ENCODE measurements at regions not wholly inside any gene's neighbourhood (a gene's known extent, or its start where the extent isn't known, plus 50 kb on each side); places are given as distances from the start of the nearest gene placed in this dataset.

DNA sequence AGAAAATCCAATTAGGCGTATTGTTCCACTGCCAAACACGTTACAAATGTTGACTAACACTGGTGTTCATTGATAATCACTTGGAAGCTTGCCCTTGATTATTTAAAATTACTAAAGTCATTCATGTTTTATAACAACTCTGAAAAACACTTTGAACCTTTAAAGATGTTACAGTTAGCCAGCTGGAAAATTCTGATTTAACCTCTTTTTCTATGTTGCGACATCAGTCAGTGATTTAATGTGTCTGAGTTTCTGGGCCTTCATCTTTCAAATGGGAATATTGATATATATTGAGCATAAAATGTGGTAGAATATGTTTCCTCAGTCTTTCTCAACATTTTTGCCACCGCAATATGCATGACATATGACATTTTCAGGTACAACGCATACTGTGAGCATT, 274.1 kb upstream of the TENM3 start:
- no peak for DNase-seq

DNA sequence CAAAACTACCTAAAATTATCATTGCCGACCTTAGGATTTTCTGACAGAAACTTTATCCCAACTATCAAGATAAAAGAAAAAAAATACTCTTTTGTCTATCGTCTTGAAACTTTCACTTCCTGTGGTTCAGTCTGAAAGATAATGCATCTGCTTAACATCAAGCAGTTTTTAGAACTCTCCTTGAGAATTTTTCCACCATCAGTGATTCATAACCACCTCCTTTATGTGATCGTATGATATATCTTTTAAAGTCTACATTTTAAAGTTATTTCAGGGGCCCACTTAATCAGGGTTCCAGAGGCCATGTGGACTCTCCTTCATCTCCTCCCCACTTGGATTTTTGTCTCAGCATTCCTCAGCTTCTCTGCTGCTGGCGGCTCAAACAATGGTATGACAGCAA, 272.8 kb upstream of the TENM3 start:
- DNase-seq: no peak

DNA sequence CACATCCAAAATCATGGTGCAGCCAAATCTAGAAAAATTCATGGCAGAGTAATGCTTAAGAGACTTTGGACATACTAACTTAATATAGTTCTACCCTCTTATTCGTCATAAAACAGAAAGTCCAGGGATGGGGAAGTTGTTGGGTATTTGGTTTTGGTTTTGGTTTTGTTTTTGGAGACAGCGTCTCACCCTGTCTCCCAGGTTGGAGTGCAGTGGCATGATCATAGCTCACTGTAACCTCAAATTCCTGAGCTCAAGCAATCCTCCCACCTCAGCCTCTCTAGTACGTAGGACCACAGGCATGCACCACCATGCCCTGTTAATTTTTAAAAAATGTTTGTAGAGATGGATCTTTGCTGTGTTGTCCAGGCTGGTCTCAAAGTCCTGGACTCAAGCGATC, 271.8 kb upstream of the TENM3 start:
- DNase-seq: no peak

DNA sequence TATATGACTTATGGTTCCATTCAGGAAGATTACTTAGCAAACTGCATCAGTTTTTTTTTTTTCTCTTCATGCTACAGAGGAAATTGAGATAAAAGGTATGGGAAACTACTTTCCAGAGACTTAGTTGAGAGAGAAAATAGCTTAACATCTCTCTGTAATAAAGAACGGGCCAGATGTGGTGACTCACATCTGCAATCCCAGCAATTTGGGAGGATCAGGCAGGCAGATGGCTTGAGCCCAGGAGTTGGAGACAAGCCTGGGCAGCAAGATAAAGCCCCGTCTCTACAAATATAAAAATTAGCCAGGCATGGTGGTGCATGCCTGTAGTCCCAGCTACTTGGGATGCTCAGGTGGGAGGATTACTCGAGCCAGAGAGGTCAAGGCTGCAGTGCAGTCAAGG, 271.2 kb upstream of the TENM3 start:
- no peak for DNase-seq

DNA sequence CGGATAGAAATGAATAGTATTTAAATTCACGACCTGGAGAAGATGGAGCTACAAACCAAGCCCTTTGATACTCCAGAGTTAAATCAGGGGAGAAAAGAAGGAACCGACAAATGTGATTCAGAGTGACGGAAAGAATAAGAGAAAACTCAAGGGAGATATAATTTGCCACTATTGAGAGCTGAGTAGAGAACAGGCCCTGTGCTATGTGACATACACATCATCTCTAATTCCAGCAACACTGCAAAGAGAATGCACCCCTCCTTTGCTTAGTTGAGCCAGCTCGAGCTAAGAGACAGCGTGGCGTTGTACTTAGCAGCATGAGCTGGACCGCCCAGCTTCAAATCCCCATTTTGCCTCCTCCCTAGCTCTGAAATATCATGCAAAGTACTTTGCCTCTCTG, 266.4 kb upstream of the TENM3 start:
- no peak for DNase-seq

DNA sequence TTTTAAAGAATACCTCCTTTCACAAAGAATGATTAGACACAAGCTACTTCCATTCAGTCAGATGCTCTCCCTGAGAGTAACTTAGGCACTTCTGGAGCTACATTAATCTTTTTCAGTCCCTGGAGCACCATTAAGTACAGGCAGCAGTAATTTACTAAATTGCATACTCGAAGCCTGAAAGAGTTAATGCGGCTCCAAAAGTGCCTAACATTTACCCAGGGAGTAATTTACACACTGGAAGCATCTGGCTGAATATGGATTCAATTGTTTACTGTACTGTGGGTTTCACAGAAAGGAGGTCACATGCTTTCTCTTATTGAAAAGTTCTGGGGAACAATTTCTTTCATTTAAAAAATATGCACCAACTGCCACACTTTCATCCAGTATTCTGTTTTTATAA, 260.8 kb upstream of the TENM3 start:
- no peak for DNase-seq

DNA sequence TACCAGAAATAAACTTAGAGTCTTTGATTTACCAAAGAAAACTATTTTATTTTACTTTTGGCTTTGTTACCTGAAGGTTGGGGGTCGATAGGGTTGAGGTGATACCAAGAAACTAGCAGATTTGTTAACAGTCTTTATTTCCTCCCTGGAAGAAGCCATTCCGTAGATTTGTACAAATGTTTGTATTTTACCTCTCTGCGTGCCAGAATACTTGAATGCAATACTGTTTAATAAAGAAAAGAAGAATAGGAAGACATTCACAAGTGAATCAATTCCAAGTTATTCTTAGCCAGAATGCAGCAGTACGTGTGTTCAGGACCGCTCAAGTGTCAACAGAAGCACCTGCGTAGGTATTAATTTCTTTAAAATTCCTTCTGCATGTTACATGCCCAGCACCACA, 260.3 kb upstream of the TENM3 start:
- DNase-seq: no peak

DNA sequence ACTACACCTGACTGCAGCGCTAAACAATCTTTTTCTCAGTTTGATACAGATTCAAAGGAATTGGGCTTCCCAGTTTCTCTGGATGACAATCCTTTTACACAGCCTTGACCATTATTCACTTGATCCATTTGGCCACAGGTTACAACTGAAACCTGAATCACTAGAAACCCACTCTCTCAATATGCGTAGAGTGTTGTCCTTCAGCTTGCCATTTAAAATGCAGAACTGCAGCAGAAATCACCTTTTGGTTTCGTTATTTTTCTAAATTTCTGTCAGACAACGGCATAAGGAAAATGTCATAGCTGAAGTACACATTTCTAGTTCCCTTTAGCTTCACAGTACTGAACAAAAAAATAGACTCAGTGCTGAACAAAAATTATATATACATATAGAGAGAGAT, 255.8 kb upstream of the TENM3 start:
- DNase-seq: no peak

DNA sequence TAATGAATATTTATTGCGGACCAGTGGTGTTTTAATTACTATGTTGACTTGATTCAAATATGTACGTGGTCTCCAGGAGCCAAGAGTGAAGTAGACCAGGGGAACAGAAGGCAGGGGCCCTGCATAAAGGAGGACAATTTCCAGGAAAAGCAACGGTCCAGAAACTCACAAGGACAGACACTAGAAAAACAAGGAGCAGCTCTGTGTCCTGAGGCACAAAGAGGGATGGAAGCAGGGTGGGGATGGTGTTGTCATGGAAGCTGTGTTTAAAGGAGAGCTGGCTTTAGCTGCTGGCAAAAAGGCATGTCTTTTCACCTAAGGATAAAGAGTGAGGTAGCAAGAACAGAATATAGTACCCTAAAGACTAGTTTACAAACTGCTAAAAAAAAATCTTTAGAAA, 254.1 kb upstream of the TENM3 start:
- DNase-seq: no peak

DNA sequence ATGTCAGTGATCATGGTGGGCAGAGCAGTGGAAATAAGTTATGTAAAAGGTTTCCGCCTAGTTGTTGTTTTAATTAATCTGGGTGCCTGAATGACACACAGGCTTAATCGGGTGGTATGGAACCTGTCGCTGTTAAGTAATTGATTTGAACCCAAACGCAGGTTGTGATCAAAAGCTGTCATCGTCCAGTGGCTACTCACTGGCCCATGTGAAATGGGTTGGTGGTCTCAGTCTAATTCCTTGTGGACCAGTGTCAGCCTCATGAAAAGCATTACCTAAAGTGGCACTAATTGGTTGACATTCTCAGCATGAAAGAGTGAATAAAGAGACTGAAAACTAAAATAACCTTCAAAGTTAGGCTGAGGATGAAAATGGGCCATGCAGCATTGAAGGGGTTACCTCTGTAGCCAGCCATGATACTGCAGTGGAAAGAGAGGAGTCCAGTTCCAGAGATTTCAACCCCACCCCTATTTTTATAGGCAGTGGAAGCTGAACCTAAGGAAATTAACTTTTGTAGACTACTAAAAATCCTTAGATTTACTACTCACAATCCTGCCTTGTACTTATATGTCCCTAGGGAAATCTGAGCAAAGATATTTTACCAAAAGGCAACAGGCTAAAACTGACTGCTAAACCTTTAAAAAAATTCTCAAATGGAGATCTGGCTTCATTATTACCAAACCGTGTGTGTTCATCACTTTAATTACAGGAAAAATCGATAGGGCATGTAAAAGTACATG, 251.7 kb upstream of the TENM3 start:
- no peak for DNase-seq

DNA sequence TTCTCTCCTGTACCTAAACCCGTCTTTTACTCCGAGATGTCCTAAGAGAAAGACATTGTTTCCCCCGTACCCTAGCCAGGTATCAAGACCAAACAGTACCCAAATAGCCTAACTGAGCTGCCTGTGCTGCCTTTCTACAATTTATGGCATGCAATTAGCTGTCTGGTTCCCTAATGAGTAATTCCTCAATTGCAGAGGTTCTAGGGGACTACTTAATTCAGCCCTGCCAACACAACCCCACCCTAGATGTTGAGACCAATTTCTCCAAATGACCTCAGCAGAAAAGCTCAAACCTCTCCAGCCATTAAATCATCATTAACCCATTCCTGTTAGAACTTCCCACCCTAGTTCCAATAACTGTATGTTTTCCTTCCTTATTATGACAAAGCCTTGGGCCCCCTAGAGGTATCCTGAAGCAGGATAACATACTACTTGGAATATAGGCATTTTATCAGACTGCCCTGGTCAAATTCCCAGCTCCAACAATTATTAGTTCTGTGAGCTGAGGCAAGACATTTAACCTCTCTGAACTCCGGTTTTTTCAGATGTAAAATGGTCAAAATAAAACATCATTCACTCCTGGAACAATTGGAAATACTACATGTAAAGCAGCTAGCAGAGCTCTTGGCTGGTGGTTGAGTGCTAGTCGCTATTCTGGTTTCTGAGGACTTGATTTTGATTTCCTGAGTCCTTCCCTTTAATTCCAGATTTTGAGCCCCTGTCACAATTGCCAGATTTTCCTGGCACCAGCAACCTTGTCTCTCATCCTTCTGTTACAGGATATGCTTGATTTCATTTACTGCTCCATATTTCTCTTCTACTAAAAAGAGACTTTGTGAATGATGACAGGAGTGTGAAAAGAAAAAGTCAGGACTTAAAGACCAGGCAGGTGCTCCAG, 244.6 kb upstream of the TENM3 start:
- no peak for DNase-seq

DNA sequence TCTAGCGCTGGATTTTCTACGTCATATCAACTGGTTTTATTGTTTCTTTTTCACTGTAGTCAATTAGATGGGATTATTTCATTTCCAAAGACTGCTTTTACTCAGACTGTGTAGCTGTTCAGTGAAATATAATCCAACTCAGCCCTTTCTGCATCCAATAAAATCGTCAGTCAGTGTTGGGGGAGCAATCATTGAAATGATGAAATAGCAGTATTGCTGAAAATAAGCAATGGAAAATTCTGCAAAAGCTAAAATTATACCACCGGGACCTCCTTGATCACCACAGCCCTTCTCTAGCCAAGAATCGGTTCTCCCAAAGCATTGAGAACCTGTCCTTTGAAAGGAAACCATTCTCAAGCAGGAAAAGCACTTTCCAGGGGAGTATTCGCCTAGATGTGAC, 243.1 kb upstream of the TENM3 start:
- DNase-seq: no peak

DNA sequence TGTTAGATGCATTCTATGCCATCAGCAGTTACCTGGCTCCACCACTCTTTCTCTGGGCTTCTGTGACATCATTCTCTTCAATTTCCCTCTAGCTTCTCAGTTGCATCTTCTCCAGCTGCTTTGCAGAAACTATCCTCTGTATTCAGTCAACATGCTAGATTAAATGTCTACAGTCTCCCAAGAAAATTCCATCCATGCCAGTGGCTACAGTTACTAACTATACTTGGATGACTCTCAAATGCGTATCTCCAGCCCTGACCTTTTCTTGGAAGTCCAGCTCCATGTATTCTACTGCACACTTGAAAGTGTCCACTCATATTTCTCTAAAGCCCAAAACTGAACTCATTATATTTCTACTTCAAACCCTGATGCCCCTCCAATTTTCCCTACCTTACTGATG, 232.3 kb upstream of the TENM3 start:
- DNase-seq: no peak

DNA sequence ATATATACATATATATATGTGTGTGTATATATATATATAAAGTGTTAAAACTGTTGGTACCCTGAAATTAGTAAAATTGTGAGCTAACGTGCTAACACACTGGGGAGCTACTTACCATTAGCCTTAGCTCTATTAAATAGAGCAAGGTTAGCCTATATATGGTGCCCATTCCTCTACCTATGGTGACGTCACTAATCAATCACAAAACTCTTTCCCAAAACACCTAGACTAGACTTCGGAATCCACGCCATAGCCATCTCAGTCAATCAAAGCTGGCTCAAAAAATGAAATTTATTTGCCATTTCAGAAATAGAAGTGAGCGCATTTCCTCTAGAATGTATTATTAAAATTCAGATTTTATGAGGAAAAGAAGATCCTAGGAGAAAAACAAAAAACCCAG, 229.0 kb upstream of the TENM3 start:
- no peak for DNase-seq

DNA sequence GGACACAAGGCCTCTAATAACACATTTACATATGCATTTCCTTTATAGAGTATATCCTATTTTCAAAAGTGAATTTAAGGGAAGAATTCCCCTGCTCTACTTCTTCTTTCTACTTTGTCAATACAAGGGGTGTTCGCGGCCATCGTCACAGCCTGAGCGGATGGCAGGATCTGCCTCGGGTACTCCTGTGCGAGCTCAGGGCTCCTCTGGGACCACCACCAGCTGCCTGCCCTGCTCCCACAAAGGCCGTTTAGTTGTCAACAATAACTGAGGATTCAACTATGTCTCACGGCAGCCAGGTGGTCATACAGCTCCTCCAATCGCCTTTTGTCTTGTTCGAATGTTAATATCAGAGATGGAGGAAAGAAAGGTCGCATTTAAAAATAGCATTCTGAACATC, 228.2 kb upstream of the TENM3 start:
- DNase-seq: no peak

DNA sequence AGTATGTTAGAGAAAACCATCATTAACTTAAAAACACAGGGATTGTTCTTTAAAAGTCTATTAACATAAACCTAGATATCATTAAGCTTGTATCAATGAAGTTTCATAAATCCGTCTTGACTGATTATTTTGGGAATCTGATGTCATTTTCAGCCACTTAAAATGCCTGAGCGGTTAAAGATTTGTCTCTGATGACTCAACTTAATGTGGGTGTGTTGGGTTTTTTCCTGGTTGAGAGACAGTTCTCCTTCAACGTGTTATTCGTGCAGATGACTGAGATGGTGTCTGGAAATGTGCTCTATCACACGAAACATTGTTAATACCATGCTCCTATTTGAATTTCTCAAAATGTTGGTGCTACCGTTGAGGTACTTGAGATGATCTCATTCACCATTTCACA, 227.3 kb upstream of the TENM3 start:
- DNase-seq: no peak

DNA sequence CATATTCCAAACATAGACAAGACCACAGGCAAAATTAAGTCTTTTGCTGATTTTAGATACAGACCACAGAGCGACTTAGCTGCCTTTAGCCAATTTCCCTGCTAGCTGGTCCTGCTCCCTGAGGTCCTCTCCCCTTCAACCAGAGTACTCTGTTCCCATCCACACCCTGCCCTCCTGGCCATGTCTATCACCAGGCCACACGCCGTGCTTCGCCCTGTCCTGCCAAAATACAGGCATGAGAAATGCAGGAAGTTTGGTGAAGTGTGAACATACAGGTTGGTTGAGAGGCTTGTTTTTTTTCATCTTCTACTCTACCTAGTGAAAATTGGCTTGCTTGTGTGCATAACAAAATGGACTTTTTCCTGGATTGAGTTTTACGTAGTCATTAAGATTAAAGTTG, 226.2 kb upstream of the TENM3 start:
- no peak for DNase-seq

DNA sequence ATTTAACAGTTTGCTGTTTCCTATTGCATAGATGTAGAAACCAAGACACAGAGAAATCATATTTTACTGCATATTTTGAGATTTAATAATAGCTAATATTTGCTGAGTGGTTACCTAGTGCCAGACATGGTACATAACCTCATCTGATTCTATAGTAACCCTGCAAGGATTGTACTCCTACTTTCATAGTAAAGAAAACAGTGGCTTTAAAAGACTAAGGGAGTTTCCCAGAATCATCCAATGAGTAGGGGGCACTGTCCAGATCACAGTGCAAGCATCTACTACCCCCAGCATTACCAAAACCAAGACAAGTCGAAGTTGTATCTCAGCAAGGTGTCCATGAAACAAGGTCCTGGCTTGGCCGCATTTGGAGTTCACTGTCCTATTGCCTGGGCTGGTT, 224.5 kb upstream of the TENM3 start:
- DNase-seq: no peak

DNA sequence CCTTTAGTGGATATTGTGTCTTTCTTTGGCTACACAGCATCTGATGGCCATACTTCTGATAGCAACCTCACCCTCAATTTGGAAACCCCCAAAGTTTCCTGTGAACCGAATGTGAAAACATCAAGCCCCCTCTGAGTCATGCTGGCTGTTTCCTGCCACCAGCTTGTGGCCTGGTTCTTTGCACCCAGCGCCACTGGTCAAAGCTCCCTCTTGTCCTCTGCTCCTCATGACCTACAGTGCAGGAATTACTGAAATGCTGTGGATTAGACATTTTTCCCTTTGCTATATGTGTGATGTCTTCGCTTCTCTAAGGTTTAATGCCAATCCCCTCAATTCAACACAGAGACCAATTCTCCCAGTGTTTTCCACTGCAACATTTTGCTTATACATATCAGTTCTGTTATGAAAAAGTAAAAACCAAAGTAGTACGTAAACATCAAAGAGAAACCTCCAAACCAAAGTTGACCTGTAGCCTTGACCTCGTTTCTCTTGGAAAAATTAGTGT, 224.0 kb upstream of the TENM3 start:
- DNase-seq: no peak

DNA sequence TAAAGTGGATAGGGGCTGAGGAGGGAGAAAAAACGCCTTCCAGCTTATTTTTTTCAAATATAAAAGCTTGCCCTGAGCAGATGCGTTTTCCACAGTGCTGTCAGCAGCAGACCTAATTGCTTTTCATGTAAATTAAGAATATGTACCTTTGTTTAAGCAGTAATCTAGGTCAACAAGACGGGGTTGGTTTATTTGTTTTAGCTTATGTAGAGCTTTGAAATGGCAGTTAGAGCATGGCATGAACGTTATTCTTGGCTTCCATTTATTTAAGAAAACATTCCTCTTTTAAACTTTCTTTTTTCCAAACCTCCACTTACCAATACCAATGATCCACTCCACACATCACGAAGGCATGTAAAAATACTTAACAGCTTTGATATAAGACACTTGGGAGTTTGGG, 220.3 kb upstream of the TENM3 start:
- DNase-seq: no peak

DNA sequence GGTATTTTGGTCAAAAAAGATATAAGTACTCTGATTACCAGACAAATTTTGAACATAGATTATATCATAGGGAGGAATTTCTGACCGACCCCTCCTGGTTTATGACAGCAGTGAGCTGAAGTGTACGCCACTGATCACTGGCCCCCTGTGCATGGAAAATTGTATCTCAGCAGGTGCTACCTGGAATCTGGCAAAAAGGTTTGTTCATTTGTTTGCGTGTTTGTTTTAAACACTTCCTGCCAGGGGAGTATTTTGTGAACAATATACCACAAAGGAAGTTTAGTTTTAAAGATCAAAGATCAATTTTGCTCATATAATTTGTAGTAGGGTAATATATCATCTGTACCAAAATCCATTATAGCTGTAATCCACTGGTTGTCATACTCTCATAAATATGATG, 219.7 kb upstream of the TENM3 start:
- DNase-seq: no peak

DNA sequence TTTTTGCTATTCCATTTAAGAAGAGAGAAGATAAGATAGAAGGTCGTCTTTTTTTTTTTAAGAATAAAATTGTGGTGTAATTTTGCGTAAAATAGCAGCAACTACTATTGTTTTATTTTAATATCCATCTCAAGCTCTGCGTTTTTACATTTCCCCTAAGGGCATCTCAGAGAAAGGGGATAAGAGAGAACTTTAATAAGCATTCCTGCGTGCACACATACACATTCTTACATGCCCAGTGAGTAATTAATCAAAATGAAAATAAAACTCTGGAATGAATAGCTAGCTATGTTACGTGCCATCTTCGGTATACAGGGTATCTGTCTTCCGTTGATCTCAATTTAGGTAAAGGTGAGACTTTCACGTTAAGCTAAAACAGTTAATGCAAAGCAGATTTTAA, 200.3 kb upstream of the TENM3 start:
- no peak for DNase-seq

DNA sequence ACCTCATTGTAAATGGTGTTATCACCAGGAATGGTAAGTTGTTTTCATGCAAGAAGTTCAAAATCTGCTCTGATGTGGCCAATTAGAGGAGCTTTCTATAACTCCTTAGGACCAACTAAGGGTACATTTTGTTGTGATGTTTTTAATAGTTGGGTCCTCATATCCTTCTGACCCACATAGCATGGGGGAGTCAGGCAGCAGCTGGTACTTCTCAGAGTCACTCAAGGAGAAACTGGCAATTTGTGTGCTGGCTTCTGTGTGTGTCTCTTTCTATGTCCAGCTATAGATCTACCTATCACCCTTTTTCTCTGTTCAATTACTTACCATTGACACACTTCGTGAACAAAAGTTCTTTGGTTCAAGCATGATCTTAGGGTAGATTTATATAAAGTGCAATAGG, 194.3 kb upstream of the TENM3 start:
- no peak for DNase-seq

DNA sequence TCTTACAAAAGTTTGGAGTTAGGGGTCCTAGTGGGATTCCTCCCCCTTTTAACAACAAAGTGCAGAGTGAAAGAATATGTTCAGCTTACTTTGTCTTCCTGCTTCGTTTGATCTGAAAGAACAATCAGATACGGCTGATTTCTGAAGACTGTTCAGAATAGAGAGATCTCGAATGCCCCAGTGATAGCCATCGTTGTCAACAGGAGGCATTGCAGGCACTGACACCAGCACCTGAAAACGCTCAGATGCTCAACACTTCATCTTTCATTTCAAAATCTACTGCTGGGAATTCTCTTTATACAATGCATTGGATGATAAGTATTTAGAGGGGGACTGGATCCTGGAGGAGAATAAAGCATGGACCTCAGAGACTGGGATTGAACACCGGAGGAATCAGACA, 186.3 kb upstream of the TENM3 start:
- DNase-seq: no peak

Measured in right forelimb (tissue), 1 donor.